ENCODE measurements at regions not wholly inside any gene's neighbourhood (a gene's known extent, or its start where the extent isn't known, plus 50 kb on each side); places are given as distances from the start of the nearest gene placed in this dataset.

DNA sequence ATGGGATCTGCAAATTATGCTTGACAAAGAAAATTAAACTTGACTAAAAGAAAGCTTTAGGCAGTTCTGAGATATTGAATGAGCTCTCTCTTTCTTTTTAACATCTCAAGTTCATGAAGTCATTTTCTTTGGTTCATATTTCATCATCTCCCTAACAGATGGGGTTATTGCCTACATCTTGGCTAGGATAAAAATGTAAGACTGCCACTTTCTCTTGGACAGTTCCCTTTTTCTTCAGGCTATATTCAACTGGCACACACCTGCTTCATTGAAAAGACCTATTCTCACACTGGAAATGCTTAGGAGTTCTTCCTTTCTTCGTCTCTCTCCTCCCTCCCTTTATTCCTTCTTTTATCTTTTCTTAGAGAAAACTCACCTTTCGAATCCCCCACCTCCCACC is 355.9 kb upstream of the SEL1L start:
- no peaks in the 10 kb centered on the region for H4K20me1 ChIP-seq (replicated peaks; ENCODE audit: insufficient read depth)
- TF ChIP-seq CREB1 (CRISPR knock-in tag; IDR thresholded peaks at IDR 0.05; ENCODE audit: low read depth) (no peak), STAT1 (IDR thresholded peaks at IDR 0.05; ENCODE audit: unreplicated experiment) (no peak), EZH2 (IDR thresholded peaks at IDR 0.05; ENCODE audit: low read depth, unreplicated experiment) (no peak), CTCF (conservative IDR thresholded peaks at IDR 0.05; ENCODE audit: low read depth in 2 of 2) (no peak)
- H3K27ac Mint-ChIP-seq: no peak overlapping the region

DNA sequence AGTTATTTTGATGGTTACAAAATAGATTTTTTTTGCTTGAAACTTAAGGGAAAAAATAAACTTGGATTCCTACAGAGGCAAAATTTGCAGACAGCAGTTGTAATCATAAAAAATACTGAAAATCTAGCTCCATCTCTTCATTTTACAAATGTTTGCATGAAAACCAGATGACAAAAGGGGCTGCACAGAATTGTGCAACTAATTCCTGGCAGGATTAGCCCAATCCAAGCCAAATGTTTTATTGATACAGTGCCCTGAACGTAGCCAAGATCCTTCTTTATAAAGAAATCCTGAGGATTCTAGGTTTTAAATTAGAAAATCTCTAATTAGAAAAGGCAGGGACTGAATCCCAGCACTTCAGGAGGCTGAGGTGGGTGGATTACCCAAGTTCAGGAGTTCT is 356.4 kb upstream of the SEL1L start:
- Histone ChIP-seq H3K27ac (ENCODE audit: low read depth) (no peak overlapping the region), H3K9me2 (ENCODE audit: insufficient read depth) (peaks cover 12% of the 10 kb centered on the region; the same call in 1 of the 2 replicates), H2AFZ (no peak overlapping the region), H3F3A (replicated peaks; ENCODE audit: low read depth) (no peaks in the 10 kb centered on the region), H3K4me2 (no peak overlapping the region), H3K79me2 (replicated peaks; ENCODE audit: insufficient read depth) (no peaks in the 10 kb centered on the region), H4K20me1 (replicated peaks; ENCODE audit: insufficient read depth) (no peaks in the 10 kb centered on the region), H3K36me3 (ENCODE audit: insufficient read depth) (no peaks in the 10 kb centered on the region), H3K27me3 (ENCODE audit: insufficient read depth) (no peaks in the 10 kb centered on the region), H3K4me3 (no peak overlapping the region), H3K4me1 (ENCODE audit: insufficient read depth) (no peaks in the 10 kb centered on the region)
- Mint-ChIP-seq H3K27me3 (ENCODE audit: insufficient read depth, low read depth, poor library complexity) (peaks cover 1% of the 10 kb centered on the region), H3K4me3 (no peak overlapping the region), H3K27ac (no peak overlapping the region), H3K36me3 (ENCODE audit: low read depth) (peaks cover 2% of the 10 kb centered on the region; the same call in 2 of the 3 replicates), H3K9me3 (peaks cover 86% of the 10 kb centered on the region), H3K4me1 (no peaks in the 10 kb centered on the region; the same call in 2 of the 3 replicates)
- DNase-seq (ENCODE audit: low spot score) (no peak), ATAC-seq (no peak)
- TF ChIP-seq POLR2AphosphoS5 (IDR thresholded peaks at IDR 0.05; ENCODE audit: low read depth) (no peak), STAT1 (IDR thresholded peaks at IDR 0.05; ENCODE audit: unreplicated experiment) (no peak), NANOG (IDR thresholded peaks at IDR 0.05; ENCODE audit: borderline replicate concordance) (no peak)

More for the DNA sequence above, 355.9 kb upstream of the SEL1L start:
- H3K36me3 ChIP-seq (ENCODE audit: insufficient read depth): no peaks in the 10 kb centered on the region
- peaks cover 2% of the 10 kb centered on the region; the same call in 2 of the 3 replicates for H3K36me3 Mint-ChIP-seq (ENCODE audit: low read depth)
- no peaks in the 10 kb centered on the region for H3K79me2 ChIP-seq (replicated peaks; ENCODE audit: insufficient read depth)
- no peaks in the 10 kb centered on the region for H3K4me1 ChIP-seq (ENCODE audit: insufficient read depth)
- no peak overlapping the region for H3K4me3 ChIP-seq
- no peaks in the 10 kb centered on the region for H3F3A ChIP-seq (replicated peaks; ENCODE audit: low read depth)
- no peak overlapping the region for H2AFZ ChIP-seq
- H3K4me3 Mint-ChIP-seq: no peak overlapping the region
- ATAC-seq: no peak
- H3K27ac ChIP-seq (ENCODE audit: low read depth): no peak overlapping the region
- H3K4me1 Mint-ChIP-seq: no peaks in the 10 kb centered on the region; the same call in 2 of the 3 replicates
- H3K9me2 ChIP-seq (ENCODE audit: insufficient read depth): peaks cover 12% of the 10 kb centered on the region; the same call in 1 of the 2 replicates
- H3K27me3 ChIP-seq (ENCODE audit: insufficient read depth): no peaks in the 10 kb centered on the region
- H3K9me3 Mint-ChIP-seq: peaks cover 90% of the 10 kb centered on the region
- no peak overlapping the region for H3K4me2 ChIP-seq
- DNase-seq (ENCODE audit: low spot score): no peak
- H3K27me3 Mint-ChIP-seq (ENCODE audit: insufficient read depth, low read depth, poor library complexity): peaks cover 1% of the 10 kb centered on the region

GRCh38 chr14:81903477-81903876 is 369.8 kb upstream of the SEL1L start:
- H3F3A ChIP-seq (replicated peaks; ENCODE audit: low read depth): no peaks in the 10 kb centered on the region
- Mint-ChIP-seq H3K36me3 (ENCODE audit: low read depth) (peaks cover 12% of the 10 kb centered on the region; the same call in 2 of the 3 replicates), H3K4me3 (no peak overlapping the region), H3K4me1 (no peaks in the 10 kb centered on the region), H3K27ac (no peak overlapping the region), H3K9me3 (peaks cover 92% of the 10 kb centered on the region), H3K27me3 (ENCODE audit: insufficient read depth, low read depth, poor library complexity) (peaks cover 2% of the 10 kb centered on the region)
- no peak overlapping the region for H3K4me2 ChIP-seq
- H3K4me1 ChIP-seq (ENCODE audit: insufficient read depth): no peaks in the 10 kb centered on the region
- no peak for DNase-seq (ENCODE audit: low spot score)
- H3K36me3 ChIP-seq (ENCODE audit: insufficient read depth): no peaks in the 10 kb centered on the region
- H3K4me3 ChIP-seq: no peak overlapping the region
- no peaks in the 10 kb centered on the region; the same call in 1 of the 2 replicates for H3K9me2 ChIP-seq (ENCODE audit: insufficient read depth)
- no peaks in the 10 kb centered on the region for H3K79me2 ChIP-seq (replicated peaks; ENCODE audit: insufficient read depth)
- no peak overlapping the region for H3K27ac ChIP-seq (ENCODE audit: low read depth)
- H4K20me1 ChIP-seq (replicated peaks; ENCODE audit: insufficient read depth): no peaks in the 10 kb centered on the region
- no peak overlapping the region for H2AFZ ChIP-seq
- H3K27me3 ChIP-seq (ENCODE audit: insufficient read depth): no peaks in the 10 kb centered on the region
- no peak for ATAC-seq
- TF ChIP-seq ZNF114 (CRISPR knock-in tag; IDR thresholded peaks at IDR 0.05): no peak
- TF ChIP-seq STAT1 (IDR thresholded peaks at IDR 0.05; ENCODE audit: unreplicated experiment): no peak
- TF ChIP-seq JUNB (IDR thresholded peaks at IDR 0.05; ENCODE audit: unreplicated experiment): no peak
- TF ChIP-seq CTCF (conservative IDR thresholded peaks at IDR 0.05; ENCODE audit: low read depth in 2 of 2): no peak

Data from GM23338 (cell line).